ENCODE measurements at regions not wholly inside any gene's neighbourhood (a gene's known extent, or its start where the extent isn't known, plus 50 kb on each side); places are given as distances from the start of the nearest gene placed in this dataset.

GRCh38 chr3:154660811-154661210 lies 230.8 kb upstream of the GPR149 start:
- TF ChIP-seq CTCF (conservative IDR thresholded peaks at IDR 0.05) (no peak), ZFX (IDR thresholded peaks at IDR 0.05) (no peak)
